H9 (cell line): ENCODE measurements at regions not wholly inside any gene's neighbourhood (a gene's known extent, or its start where the extent isn't known, plus 50 kb on each side); places are given as distances from the start of the nearest gene placed in this dataset.

Source experiments
- DNase-seq: peaks from one replicate; pipeline ENCODE4 v3.0.0-alpha.2; 2017
- H2AFZ ChIP-seq: one replicate; pipeline ENCODE4 v1.6.1; 2013; ENCODE audit warnings: mild to moderate bottlenecking, low read length, control low read depth, moderate library complexity
- H2AK5ac ChIP-seq: 2 replicates; pipeline ENCODE4 v1.6.1; 2013; ENCODE audit warnings: low read length, control low read depth, mixed read lengths; ENCODE audit not compliant: insufficient read length
- H2BK120ac ChIP-seq: one replicate; pipeline ENCODE4 v1.6.1; 2013; ENCODE audit warnings: low read depth, mild to moderate bottlenecking, low read length, control low read depth, inconsistent platforms; ENCODE audit not compliant: poor library complexity, severe bottlenecking
- H2BK12ac ChIP-seq: 2 replicates; pipeline ENCODE4 v1.6.1; 2013; ENCODE audit warnings: low read length, control low read depth, mixed read lengths, low read depth; ENCODE audit not compliant: insufficient read length
- H2BK15ac ChIP-seq: 2 replicates; pipeline ENCODE4 v1.6.1; 2013; ENCODE audit warnings: low read depth, low read length, control low read depth
- H2BK20ac ChIP-seq: one replicate; pipeline ENCODE4 v1.6.1; 2013; ENCODE audit warnings: low read depth, mild to moderate bottlenecking, low read length, control low read depth, inconsistent platforms; ENCODE audit not compliant: poor library complexity, severe bottlenecking
- H2BK5ac ChIP-seq: 2 replicates; pipeline ENCODE4 v1.6.1; 2013; ENCODE audit warnings: low read length, control low read depth, mixed read lengths; ENCODE audit not compliant: insufficient read length
- H3K14ac ChIP-seq: 2 replicates; pipeline ENCODE4 v1.6.1; 2013; ENCODE audit warnings: low read length, control low read depth; ENCODE audit not compliant: insufficient read depth
- H3K18ac ChIP-seq: 2 replicates; pipeline ENCODE4 v1.6.1; 2013; ENCODE audit warnings: low read depth, mild to moderate bottlenecking, mixed read lengths, low read length, control low read depth; ENCODE audit not compliant: insufficient read length
- H3K23ac ChIP-seq: 2 replicates; pipeline ENCODE4 v1.6.1; 2013; ENCODE audit warnings: low read length, control low read depth, mixed read lengths, low read depth; ENCODE audit not compliant: insufficient read length
- H3K23me2 ChIP-seq: 2 replicates; pipeline ENCODE4 v1.6.1; 2013; ENCODE audit warnings: low read depth, mild to moderate bottlenecking, mixed read lengths, low read length, control low read depth; ENCODE audit not compliant: insufficient read length, poor library complexity, severe bottlenecking
- H3K27ac ChIP-seq: 2 replicates; pipeline ENCODE4 v1.5.1; 2013; ENCODE audit warnings: low read length, control low read depth, mixed read lengths, low read depth; ENCODE audit not compliant: insufficient read length
- H3K27me3 ChIP-seq: 2 replicates; pipeline ENCODE4 v1.6.1; 2013; ENCODE audit warnings: low read length, control low read depth, inconsistent platforms; ENCODE audit not compliant: insufficient read depth
- H3K4ac ChIP-seq: 2 replicates; pipeline ENCODE4 v1.6.1; 2013; ENCODE audit warnings: low read depth, mild to moderate bottlenecking, control low read depth, inconsistent platforms, low read length, moderate library complexity
- H3K4me1 ChIP-seq: 2 replicates; pipeline ENCODE4 v1.6.1; 2013; ENCODE audit warnings: low read length, control low read depth, inconsistent platforms; ENCODE audit not compliant: insufficient read depth
- H3K4me2 ChIP-seq: 2 replicates; pipeline ENCODE4 v1.6.1; 2013; ENCODE audit warnings: low read length, control low read depth, mixed read lengths; ENCODE audit not compliant: insufficient read length, insufficient read depth
- H3K56ac ChIP-seq: 2 replicates; pipeline ENCODE4 v1.6.1; 2013; ENCODE audit warnings: low read depth, mild to moderate bottlenecking, mixed read lengths, low read length, control low read depth; ENCODE audit not compliant: insufficient read length
- H3K79me1 ChIP-seq: 2 replicates; pipeline ENCODE4 v1.6.1; 2013; ENCODE audit warnings: low read depth, mild to moderate bottlenecking, moderate library complexity, low read length, control low read depth, inconsistent platforms; ENCODE audit not compliant: insufficient read depth, poor library complexity, severe bottlenecking
- H3K79me2 ChIP-seq: 2 replicates; pipeline ENCODE4 v1.6.1; 2013; ENCODE audit warnings: low read length, control low read depth, inconsistent platforms; ENCODE audit not compliant: insufficient read depth
- H3K9ac ChIP-seq: 2 replicates; pipeline ENCODE4 v1.6.1; 2013; ENCODE audit warnings: low read length, control low read depth, mixed read lengths; ENCODE audit not compliant: insufficient read length; ENCODE audit errors: extremely low read depth
- H3K9me3 ChIP-seq: one replicate; pipeline ENCODE4 v1.6.1; 2013; ENCODE audit warnings: low read depth, low read length, inconsistent platforms; ENCODE audit not compliant: control insufficient read depth
- H3T11ph ChIP-seq: one replicate; pipeline ENCODE4 v1.6.1; 2013; ENCODE audit warnings: mild to moderate bottlenecking, low read length, control low read depth, inconsistent platforms
- H4K20me1 ChIP-seq: one replicate; pipeline ENCODE4 v1.6.1; 2013; ENCODE audit not compliant: control insufficient read depth, insufficient read length, insufficient read depth
- H4K5ac ChIP-seq: 2 replicates; pipeline ENCODE4 v1.6.1; 2013; ENCODE audit warnings: low read depth, mild to moderate bottlenecking, mixed read lengths, low read length, control low read depth; ENCODE audit not compliant: insufficient read length
- H4K8ac ChIP-seq: replicated peaks from 2 replicates; pipeline ENCODE4 v1.6.1; 2013; ENCODE audit warnings: low read length, control low read depth, mixed read lengths, low read depth; ENCODE audit not compliant: insufficient read length
- H4K91ac ChIP-seq: 2 replicates; pipeline ENCODE4 v1.6.1; 2013; ENCODE audit warnings: low read depth, mild to moderate bottlenecking, moderate library complexity, mixed read lengths, low read length, control low read depth; ENCODE audit not compliant: insufficient read length
- H3K27ac Mint-ChIP-seq, 3 experiments: 2 replicates in 2 of 3; 3 replicates in 1 of 3; pipeline ENCODE4 v1.8.0; 2020 to 2021; ENCODE audit warnings: mixed read lengths in 3 of 3, mild to moderate bottlenecking in 1 of 3, moderate library complexity in 1 of 3
- H3K27me3 Mint-ChIP-seq: 2 replicates; pipeline ENCODE4 v1.8.0; 2021; ENCODE audit warnings: low read depth, mild to moderate bottlenecking, moderate library complexity, mixed read lengths
- H3K36me3 Mint-ChIP-seq, 3 experiments: 2 replicates in 2 of 3; 3 replicates in 1 of 3; pipeline ENCODE4 v1.8.0; 2020 to 2021; ENCODE audit warnings: low read depth in 3 of 3, mixed read lengths in 3 of 3; ENCODE audit not compliant: insufficient read depth in 1 of 3
- H3K4me1 Mint-ChIP-seq, 2 experiments: 2 replicates each; pipeline ENCODE4 v1.8.0; 2020; ENCODE audit warnings: mixed read lengths in 2 of 2
- H3K4me3 Mint-ChIP-seq, 2 experiments: 2 replicates in 1 of 2; 3 replicates in 1 of 2; pipeline ENCODE4 v1.8.0; 2020 to 2021; ENCODE audit warnings: mild to moderate bottlenecking in 2 of 2, mixed read lengths in 2 of 2, moderate library complexity in 1 of 2
- H3K9me3 Mint-ChIP-seq, 2 experiments: 2 replicates in 1 of 2; 3 replicates in 1 of 2; pipeline ENCODE4 v1.8.0; 2020; ENCODE audit warnings: mild to moderate bottlenecking in 2 of 2, mixed read lengths in 2 of 2, moderate library complexity in 1 of 2
- WGBS: extraction: QIAGEN DNeasy Blood & Tissue Kit; methylation state at CpG from one replicate; pipeline ENCODE4 v1.1.7; 2013; ENCODE audit warnings: missing lambda C conversion rate, low lambda C conversion rate, mixed read lengths; ENCODE audit not compliant: insufficient read length; ENCODE audit errors: extremely low coverage; 5-methylcytosine and 5-hydroxymethylcytosine counted together
- TF ChIP-seq, protein P1 (sequence below): fragments of 200-600 bp; sonication (generic); conservative IDR thresholded peaks from 3 replicates; pipeline ENCODE4 v1.8.0; 2021; ENCODE audit warnings: antibody characterized with exemption, mild to moderate bottlenecking

DNA sequence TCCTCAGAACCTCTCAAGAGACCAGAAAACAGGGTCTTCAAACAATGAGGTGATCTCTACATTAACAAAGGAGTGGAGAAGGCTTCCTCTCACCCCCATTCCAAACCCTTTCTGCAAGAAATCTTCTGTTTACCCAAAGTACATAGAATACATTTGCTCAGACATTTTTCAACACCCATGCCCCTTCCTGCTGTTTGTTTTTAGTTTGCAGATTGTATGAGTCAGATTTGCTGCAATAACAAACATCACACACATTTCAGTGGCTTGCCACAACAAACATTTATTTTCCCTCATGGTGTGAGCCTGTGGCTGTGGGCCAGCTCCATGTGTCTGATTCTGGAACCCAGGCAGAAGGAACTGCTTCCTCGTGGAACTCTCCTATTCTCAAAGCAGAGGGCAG, 68.2 kb upstream of the BAIAP2L1 start:
- Histone ChIP-seq H4K91ac (no peak overlapping the region), H3K23ac (no peak overlapping the region), H3K79me2 (no peaks in the 10 kb centered on the region), H2BK5ac (no peak overlapping the region), H3K9ac (no peak overlapping the region), H4K5ac (no peak overlapping the region), H2BK120ac (no peak overlapping the region), H3K27ac (no peak overlapping the region), H3K27me3 (no peaks in the 10 kb centered on the region; the same call in 1 of the 2 replicates), H3K4ac (no peak overlapping the region), H3K4me1 (no peaks in the 10 kb centered on the region), H3K14ac (no peak overlapping the region), H3K56ac (no peak overlapping the region), H4K20me1 (no peaks in the 10 kb centered on the region), H3K18ac (no peak overlapping the region), H2BK12ac (no peak overlapping the region), H4K8ac (no peak overlapping the region), H2AFZ (no peak overlapping the region), H3K23me2 (no peaks in the 10 kb centered on the region), H3K79me1 (no peaks in the 10 kb centered on the region), H3T11ph (no peak overlapping the region), H3K4me2 (no peak overlapping the region), H2BK20ac (no peak overlapping the region), H2AK5ac (no peak overlapping the region), H3K9me3 (no peaks in the 10 kb centered on the region), H2BK15ac (no peak overlapping the region)
- Mint-ChIP-seq H3K36me3 (peaks cover 0 to 4% (median 0%) of the 10 kb centered on the region in 3 experiments; a peak in 2 of 7 replicates), H3K27me3 (peaks cover 41% of the 10 kb centered on the region), H3K4me1 (peaks cover 4 to 11% of the 10 kb centered on the region in 2 experiments), H3K27ac (no peak overlapping the region), H3K4me3 (no peak overlapping the region), H3K9me3 (peaks cover 4 to 11% of the 10 kb centered on the region in 2 experiments)
- TF ChIP-seq, protein P1, sequence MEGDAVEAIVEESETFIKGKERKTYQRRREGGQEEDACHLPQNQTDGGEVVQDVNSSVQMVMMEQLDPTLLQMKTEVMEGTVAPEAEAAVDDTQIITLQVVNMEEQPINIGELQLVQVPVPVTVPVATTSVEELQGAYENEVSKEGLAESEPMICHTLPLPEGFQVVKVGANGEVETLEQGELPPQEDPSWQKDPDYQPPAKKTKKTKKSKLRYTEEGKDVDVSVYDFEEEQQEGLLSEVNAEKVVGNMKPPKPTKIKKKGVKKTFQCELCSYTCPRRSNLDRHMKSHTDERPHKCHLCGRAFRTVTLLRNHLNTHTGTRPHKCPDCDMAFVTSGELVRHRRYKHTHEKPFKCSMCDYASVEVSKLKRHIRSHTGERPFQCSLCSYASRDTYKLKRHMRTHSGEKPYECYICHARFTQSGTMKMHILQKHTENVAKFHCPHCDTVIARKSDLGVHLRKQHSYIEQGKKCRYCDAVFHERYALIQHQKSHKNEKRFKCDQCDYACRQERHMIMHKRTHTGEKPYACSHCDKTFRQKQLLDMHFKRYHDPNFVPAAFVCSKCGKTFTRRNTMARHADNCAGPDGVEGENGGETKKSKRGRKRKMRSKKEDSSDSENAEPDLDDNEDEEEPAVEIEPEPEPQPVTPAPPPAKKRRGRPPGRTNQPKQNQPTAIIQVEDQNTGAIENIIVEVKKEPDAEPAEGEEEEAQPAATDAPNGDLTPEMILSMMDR: no peak
- DNase-seq: no peak
- no CpG with 5 or more reads among the region's 1 CpG for WGBS
